ENCODE measurements at regions not wholly inside any gene's neighbourhood (a gene's known extent, or its start where the extent isn't known, plus 50 kb on each side); places are given as distances from the start of the nearest gene placed in this dataset.

DNA sequence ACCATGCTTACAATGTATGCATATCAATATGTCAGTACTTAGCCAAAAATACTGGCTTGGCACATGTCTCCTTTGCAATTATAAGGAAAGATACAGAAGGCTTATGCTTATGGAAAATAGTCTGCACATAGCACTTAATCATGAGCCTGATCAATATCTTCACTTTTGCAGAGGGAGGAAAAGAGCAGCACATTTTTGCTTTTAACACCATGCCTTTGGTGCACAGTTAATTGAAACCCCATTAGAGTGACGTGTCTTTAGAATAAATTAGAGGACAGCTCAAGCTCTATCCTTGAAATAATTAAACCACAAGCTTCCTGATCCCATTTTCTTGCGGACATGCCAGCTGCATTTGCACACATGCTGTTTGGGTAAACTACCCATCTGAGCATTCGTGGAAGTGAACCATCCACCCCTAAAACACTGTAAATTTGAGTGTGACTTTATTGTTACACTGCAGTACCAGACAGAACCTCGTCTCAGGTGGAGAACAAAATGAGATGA lies 839.9 kb upstream of the MGAT4C start:
- Mint-ChIP-seq H3K27me3 (ENCODE audit: low read depth) (no peaks in the 10 kb centered on the region), H3K9me3 (peaks cover 11% of the 10 kb centered on the region), H3K27ac (no peak overlapping the region), H3K36me3 (ENCODE audit: low read depth) (no peaks in the 10 kb centered on the region), H3K4me1 (ENCODE audit: low read depth) (no peaks in the 10 kb centered on the region), H3K4me3 (no peak overlapping the region)
- no peak for DNase-seq (ENCODE audit: low spot score)

DNA sequence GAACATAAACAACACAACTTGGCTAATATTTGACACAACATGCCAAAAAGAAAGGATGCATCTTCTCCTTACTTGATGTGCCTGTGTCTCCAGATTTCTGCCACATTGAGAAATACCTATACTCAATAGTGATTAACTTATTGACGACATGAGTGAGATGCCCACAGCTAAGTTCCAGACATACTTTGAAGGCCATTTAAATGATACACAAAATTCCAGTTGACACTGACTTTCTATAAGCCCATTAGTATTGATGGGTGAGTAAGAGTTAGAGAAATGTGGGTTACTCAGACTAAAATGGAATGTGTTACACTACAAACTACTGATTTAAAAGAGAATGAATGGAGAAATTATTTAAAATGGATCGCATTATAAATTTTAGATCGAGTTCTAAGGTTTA lies 838.2 kb upstream of the MGAT4C start:
- no peak for DNase-seq (ENCODE audit: low spot score)
- Mint-ChIP-seq H3K36me3 (ENCODE audit: low read depth) (no peaks in the 10 kb centered on the region), H3K4me3 (no peak overlapping the region), H3K27me3 (ENCODE audit: low read depth) (no peaks in the 10 kb centered on the region), H3K9me3 (no peaks in the 10 kb centered on the region), H3K4me1 (ENCODE audit: low read depth) (no peaks in the 10 kb centered on the region), H3K27ac (no peak overlapping the region)

DNA sequence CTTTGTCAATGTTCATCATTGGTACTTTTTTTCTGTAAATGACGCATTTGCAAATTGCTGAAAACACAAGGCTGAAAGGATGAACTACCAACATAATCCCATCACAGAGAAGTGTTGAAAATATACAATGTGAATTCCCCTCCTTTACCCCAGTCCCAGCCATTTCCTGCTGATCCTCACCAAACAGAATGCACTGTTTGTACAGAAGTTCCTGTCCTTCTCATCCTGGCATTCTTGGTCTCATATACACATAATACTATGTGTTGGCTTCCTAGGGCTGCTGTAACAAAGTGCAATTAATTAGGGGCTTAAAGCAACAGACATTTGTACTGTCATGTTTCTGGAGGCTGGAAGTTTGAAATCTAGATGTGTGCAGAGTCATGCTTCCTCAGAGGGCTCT lies 836.2 kb upstream of the MGAT4C start:
- no peaks in the 10 kb centered on the region for H3K27me3 Mint-ChIP-seq (ENCODE audit: low read depth)
- no peaks in the 10 kb centered on the region for H3K9me3 Mint-ChIP-seq
- DNase-seq (ENCODE audit: low spot score): no peak
- no peak overlapping the region for H3K27ac Mint-ChIP-seq
- H3K36me3 Mint-ChIP-seq (ENCODE audit: low read depth): no peaks in the 10 kb centered on the region
- no peak overlapping the region for H3K4me3 Mint-ChIP-seq
- no peaks in the 10 kb centered on the region for H3K4me1 Mint-ChIP-seq (ENCODE audit: low read depth)

DNA sequence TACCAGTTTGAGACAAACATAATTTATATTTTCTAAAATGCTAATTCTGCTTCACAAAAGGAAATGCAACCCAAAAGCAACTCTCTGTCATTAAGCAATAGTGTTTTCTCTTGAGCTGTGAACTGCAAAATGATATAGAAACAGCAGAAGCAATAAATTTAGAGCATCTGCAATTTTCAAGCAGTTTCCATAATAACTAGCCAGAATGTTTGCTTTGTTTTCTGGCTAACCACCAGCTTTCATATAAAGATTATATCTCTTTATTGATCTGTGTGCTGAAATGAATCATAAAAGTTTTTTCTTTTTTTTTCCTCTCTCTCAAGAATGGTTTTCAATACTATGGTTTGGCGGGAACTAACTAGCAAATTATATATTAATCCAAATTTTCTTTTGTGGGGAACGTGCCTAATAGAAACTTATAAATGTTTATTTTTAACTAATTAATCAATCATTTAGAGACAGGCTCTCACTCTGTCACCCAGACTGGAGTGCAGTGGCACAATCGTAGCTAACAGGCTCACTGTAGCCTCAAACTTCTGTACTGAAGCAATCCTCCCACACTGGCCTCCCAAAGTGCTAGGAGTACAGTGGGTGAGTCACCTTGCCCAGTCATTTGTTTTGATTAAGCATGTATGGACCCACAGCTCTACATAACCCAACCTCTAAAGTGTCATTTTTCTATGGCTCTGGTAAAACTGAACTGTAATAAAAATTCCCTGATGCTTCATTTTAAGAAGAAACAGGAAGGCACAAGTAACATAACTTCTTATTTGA lies 830.1 kb upstream of the MGAT4C start:
- no peaks in the 10 kb centered on the region for H3K27me3 Mint-ChIP-seq (ENCODE audit: low read depth)
- DNase-seq (ENCODE audit: low spot score): no peak
- H3K4me3 Mint-ChIP-seq: no peak overlapping the region
- H3K27ac Mint-ChIP-seq: no peak overlapping the region
- no peaks in the 10 kb centered on the region for H3K4me1 Mint-ChIP-seq (ENCODE audit: low read depth)
- H3K9me3 Mint-ChIP-seq: peaks cover 8% of the 10 kb centered on the region
- no peaks in the 10 kb centered on the region for H3K36me3 Mint-ChIP-seq (ENCODE audit: low read depth)

DNA sequence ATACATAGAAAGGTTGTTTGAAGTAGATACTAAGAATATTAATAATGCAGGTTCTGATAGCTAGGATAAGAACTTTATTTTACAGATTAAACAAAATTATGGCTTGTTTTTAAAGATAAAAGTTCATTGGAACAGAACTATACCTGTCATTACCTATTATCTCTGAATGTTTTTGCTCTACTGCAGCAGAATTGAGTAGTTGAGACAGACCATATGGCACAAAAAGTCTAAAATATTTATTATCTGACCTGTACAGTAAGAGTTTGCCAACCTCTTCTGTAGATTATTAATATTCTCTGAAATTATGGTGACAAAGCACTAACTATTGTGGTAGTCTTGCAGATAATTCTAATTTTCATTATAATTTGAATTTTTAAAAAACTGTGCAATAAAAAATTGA lies 829.1 kb upstream of the MGAT4C start:
- no peak for DNase-seq (ENCODE audit: low spot score)
- Mint-ChIP-seq H3K27me3 (ENCODE audit: low read depth) (no peaks in the 10 kb centered on the region), H3K9me3 (peaks cover 8% of the 10 kb centered on the region), H3K27ac (no peak overlapping the region), H3K4me1 (ENCODE audit: low read depth) (no peaks in the 10 kb centered on the region), H3K36me3 (ENCODE audit: low read depth) (no peaks in the 10 kb centered on the region), H3K4me3 (no peak overlapping the region)

DNA sequence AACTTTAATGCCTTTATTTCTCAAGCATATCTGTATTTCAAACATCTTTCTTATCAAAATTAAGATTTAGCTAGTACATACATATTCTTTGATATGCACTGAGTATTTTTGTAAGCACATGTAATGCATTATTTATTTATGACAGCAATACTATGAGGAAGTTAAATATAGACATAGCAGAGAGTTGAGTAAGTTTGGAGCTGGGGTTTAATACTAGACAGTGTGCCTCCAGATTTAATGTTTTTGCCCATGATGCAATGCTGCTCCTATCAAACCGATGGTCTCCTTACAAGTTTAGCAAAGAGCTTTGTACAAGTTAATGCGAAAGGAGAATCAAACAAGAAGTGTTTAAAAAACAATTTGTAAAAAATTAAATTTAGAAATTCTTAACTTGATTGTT lies 826.6 kb upstream of the MGAT4C start:
- no peaks in the 10 kb centered on the region for H3K27me3 Mint-ChIP-seq (ENCODE audit: low read depth)
- DNase-seq (ENCODE audit: low spot score): no peak
- H3K4me3 Mint-ChIP-seq: no peak overlapping the region
- no peak overlapping the region for H3K27ac Mint-ChIP-seq
- H3K4me1 Mint-ChIP-seq (ENCODE audit: low read depth): no peaks in the 10 kb centered on the region
- no peaks in the 10 kb centered on the region for H3K36me3 Mint-ChIP-seq (ENCODE audit: low read depth)
- peaks cover 8% of the 10 kb centered on the region for H3K9me3 Mint-ChIP-seq

DNA sequence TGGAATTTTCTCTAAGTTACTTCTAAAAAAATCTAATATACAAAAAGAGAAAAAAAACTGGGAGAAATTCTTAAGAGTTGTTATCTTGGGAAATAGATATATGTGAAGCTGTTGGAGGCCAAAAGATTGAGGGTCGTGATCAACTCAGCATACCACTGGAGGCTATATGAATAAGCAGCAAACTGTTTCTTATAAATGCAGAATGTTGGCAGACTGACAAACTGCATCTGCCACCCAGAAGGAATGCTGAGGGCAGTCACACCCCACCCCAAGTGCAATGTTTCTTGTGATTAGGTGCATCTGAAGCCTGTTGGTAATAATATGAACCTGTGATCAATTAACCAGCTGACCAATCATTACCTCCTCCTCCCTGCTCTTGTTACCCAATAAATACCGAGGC lies 818.6 kb upstream of the MGAT4C start:
- no peak overlapping the region for H3K27ac Mint-ChIP-seq
- H3K9me3 Mint-ChIP-seq: peaks cover 14% of the 10 kb centered on the region
- H3K27me3 Mint-ChIP-seq (ENCODE audit: low read depth): no peaks in the 10 kb centered on the region
- H3K36me3 Mint-ChIP-seq (ENCODE audit: low read depth): no peaks in the 10 kb centered on the region
- H3K4me1 Mint-ChIP-seq (ENCODE audit: low read depth): no peaks in the 10 kb centered on the region
- no peak for DNase-seq (ENCODE audit: low spot score)
- H3K4me3 Mint-ChIP-seq: no peak overlapping the region

DNA sequence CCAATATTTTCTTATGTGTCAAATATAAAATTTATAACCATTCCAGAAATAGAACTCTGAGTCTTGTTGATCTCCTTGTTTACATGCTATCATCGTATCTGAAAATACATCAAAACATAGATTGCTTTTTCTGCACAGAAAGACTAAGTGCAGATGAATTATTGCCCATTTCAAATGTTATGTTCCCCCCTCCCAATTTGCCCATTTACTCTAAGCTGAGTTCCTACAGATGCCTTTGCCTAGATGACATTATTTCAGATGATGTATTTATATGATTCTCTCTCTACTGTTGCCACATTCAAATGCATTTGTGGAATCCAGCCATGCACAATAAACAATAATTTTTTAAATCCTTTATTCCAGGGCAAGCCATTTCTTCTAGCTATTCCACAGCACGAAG lies 810.1 kb upstream of the MGAT4C start:
- H3K4me3 Mint-ChIP-seq: no peak overlapping the region
- H3K27ac Mint-ChIP-seq: no peak overlapping the region
- H3K36me3 Mint-ChIP-seq (ENCODE audit: low read depth): no peaks in the 10 kb centered on the region
- no peaks in the 10 kb centered on the region for H3K4me1 Mint-ChIP-seq (ENCODE audit: low read depth)
- peaks cover 6% of the 10 kb centered on the region for H3K9me3 Mint-ChIP-seq
- no peaks in the 10 kb centered on the region for H3K27me3 Mint-ChIP-seq (ENCODE audit: low read depth)
- DNase-seq (ENCODE audit: low spot score): no peak

DNA sequence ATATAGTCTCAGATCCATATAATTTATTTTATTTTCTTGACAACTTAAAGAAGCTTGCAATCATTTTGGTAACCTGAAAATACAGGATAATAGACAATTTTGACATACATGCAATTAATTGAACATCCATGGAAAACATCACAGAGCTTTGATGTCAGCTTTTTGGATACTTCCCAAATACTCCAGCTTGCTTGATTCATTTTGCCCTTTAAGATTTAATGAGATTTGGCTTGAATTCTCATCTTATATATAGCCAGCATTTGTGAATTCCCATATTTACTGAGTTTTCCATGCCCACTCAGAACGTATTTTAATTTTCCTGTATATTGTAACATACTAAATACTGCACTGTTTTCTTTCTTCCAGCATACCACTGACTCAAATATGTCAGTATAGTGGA lies 803.0 kb upstream of the MGAT4C start:
- Mint-ChIP-seq H3K4me1 (ENCODE audit: low read depth) (no peaks in the 10 kb centered on the region), H3K4me3 (no peak overlapping the region), H3K9me3 (no peaks in the 10 kb centered on the region), H3K27me3 (ENCODE audit: low read depth) (no peaks in the 10 kb centered on the region), H3K36me3 (ENCODE audit: low read depth) (no peaks in the 10 kb centered on the region), H3K27ac (no peak overlapping the region)
- DNase-seq (ENCODE audit: low spot score): no peak

DNA sequence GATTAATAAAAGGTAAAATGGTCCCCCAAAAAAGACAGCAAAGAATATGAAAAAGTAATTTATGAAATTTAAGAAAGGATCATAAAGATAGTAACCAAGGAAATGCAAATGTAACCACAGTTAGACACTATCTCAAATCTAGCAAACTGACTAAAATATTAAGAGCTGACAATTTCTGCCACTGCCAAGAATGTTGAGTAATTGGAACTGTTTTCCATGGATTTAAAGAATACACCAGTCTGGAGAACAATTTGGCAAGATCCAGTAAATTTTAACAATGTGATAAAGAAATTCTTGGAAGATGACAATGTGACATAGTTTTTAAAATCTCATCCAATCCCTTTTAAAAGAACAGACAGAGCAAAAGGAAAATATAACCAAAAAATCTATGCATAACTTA lies 798.0 kb upstream of the MGAT4C start:
- no peaks in the 10 kb centered on the region for H3K4me1 Mint-ChIP-seq (ENCODE audit: low read depth)
- no peak overlapping the region for H3K4me3 Mint-ChIP-seq
- no peak for DNase-seq (ENCODE audit: low spot score)
- H3K27me3 Mint-ChIP-seq (ENCODE audit: low read depth): no peaks in the 10 kb centered on the region
- H3K27ac Mint-ChIP-seq: no peak overlapping the region
- H3K9me3 Mint-ChIP-seq: no peaks in the 10 kb centered on the region
- no peaks in the 10 kb centered on the region for H3K36me3 Mint-ChIP-seq (ENCODE audit: low read depth)

DNA sequence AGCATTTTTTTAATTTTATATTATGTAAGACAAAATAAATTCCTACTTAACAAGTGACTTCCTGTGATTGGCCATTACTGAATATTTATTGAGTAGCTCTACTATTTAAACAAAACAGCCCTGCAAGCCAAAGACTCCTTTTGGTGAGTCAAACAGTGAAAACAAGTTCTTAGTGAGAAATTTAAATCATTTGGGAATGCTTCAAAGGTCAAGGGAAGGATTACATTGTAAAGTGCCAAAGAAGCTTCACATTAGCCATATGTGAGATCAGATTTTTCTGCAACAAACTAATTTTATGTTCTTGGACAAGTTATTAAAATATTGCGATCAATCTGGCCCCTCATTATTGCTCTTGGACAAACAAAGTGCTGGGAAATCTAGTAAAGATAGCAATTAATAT lies 795.4 kb upstream of the MGAT4C start:
- Mint-ChIP-seq H3K27me3 (ENCODE audit: low read depth) (no peaks in the 10 kb centered on the region), H3K9me3 (no peaks in the 10 kb centered on the region), H3K4me1 (ENCODE audit: low read depth) (no peaks in the 10 kb centered on the region), H3K36me3 (ENCODE audit: low read depth) (no peaks in the 10 kb centered on the region), H3K27ac (no peak overlapping the region), H3K4me3 (no peak overlapping the region)
- DNase-seq (ENCODE audit: low spot score): no peak

DNA sequence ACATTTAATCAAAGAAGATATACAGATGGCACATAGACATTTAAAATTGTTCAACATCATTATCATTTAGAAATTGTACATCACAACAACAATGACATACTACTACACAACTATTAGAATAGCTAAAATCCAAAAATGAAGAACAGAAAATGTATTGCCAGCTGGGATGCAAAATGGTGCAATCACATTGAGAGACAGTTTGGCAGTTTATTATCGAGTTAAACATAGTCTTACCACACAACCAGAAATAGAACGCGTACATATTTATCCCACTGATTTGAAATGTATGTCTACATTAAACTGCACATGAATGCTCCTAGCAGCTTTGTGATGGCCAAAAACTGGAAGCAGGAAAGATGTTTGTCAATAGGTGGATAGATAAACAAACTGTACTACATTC lies 791.5 kb upstream of the MGAT4C start:
- H3K27ac Mint-ChIP-seq: no peak overlapping the region
- H3K4me3 Mint-ChIP-seq: no peak overlapping the region
- H3K9me3 Mint-ChIP-seq: peaks cover 8% of the 10 kb centered on the region
- no peaks in the 10 kb centered on the region for H3K4me1 Mint-ChIP-seq (ENCODE audit: low read depth)
- H3K27me3 Mint-ChIP-seq (ENCODE audit: low read depth): no peaks in the 10 kb centered on the region
- no peak for DNase-seq (ENCODE audit: low spot score)
- no peaks in the 10 kb centered on the region for H3K36me3 Mint-ChIP-seq (ENCODE audit: low read depth)

DNA sequence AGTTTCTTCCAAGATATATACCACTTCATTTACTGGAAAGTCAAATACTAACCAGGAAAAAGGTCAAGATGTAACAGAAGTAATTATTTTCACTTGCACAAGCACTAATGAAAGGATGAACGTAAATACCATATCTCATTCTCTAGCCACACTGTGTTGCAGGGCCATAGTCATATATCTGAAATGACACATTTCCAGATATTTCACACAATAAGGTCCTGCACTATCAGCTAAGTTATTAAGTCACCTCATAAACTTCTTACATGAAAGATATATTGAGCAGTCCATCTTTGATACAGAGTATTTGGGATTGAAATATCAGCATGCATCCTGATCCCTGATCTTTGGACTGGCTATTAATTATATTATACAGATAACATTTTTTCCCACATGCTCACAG lies 783.3 kb upstream of the MGAT4C start:
- no peak for DNase-seq (ENCODE audit: low spot score)
- no peaks in the 10 kb centered on the region for H3K27me3 Mint-ChIP-seq (ENCODE audit: low read depth)
- H3K36me3 Mint-ChIP-seq (ENCODE audit: low read depth): no peaks in the 10 kb centered on the region
- peaks cover 12% of the 10 kb centered on the region for H3K9me3 Mint-ChIP-seq
- no peak overlapping the region for H3K27ac Mint-ChIP-seq
- H3K4me1 Mint-ChIP-seq (ENCODE audit: low read depth): no peaks in the 10 kb centered on the region
- no peak overlapping the region for H3K4me3 Mint-ChIP-seq

DNA sequence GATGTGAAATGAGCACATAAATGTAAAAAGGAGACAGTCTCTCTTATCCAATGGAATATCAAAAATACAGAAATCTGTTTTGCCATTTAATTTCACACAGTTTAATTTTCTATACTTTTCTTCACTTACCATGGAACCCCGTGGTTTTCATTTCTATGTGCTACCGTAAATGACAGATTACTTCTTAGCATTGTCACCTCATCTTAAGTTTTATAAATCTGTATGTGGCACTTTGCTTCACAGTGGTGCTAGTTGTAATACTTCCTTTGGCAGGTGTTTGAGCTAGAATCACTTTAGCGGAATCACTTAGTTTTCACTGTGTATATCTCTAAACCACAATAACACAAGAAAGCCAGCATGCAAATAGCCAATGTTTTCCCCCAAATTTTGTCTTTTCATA lies 781.9 kb upstream of the MGAT4C start:
- DNase-seq (ENCODE audit: low spot score): no peak
- no peaks in the 10 kb centered on the region for H3K27me3 Mint-ChIP-seq (ENCODE audit: low read depth)
- H3K27ac Mint-ChIP-seq: no peak overlapping the region
- no peak overlapping the region for H3K4me3 Mint-ChIP-seq
- H3K4me1 Mint-ChIP-seq (ENCODE audit: low read depth): no peaks in the 10 kb centered on the region
- peaks cover 19% of the 10 kb centered on the region for H3K9me3 Mint-ChIP-seq
- H3K36me3 Mint-ChIP-seq (ENCODE audit: low read depth): no peaks in the 10 kb centered on the region

DNA sequence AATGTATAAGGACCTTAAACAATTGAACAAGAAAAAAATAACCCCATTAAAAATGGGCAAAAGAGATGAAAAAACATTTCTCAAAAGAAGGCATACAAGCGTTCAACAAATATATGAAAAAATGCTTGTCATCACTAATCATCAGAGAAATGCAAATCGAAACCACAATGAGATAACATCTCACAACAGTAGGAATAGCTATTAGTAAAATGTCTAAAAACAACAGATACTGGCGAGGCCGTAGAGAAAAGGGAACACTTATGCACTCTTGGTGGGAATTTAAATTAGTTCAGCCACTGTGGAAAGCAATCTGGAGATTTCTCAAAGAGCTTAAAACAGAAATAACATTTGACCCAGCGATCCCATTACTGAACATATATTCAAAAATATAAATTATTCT lies 769.8 kb upstream of the MGAT4C start:
- DNase-seq (ENCODE audit: low spot score): no peak
- Mint-ChIP-seq H3K36me3 (ENCODE audit: low read depth) (no peaks in the 10 kb centered on the region), H3K27me3 (ENCODE audit: low read depth) (no peaks in the 10 kb centered on the region), H3K27ac (no peak overlapping the region), H3K9me3 (peaks cover 18% of the 10 kb centered on the region), H3K4me1 (ENCODE audit: low read depth) (no peaks in the 10 kb centered on the region), H3K4me3 (no peak overlapping the region)

Measured in T-helper 2 cell treated with Interferon-gamma antibody and Interleukin-4, amounts not matched to agents 5 μg/mL and 100 μg/mL, for 36 hours (primary cell).